ENCODE measurements at regions not wholly inside any gene's neighbourhood (a gene's known extent, or its start where the extent isn't known, plus 50 kb on each side); places are given as distances from the start of the nearest gene placed in this dataset.

GRCh38 chr3:28726840-28727239 is 378.2 kb upstream of the AZI2 start:
- no peak for DNase-seq (ENCODE audit: low read depth in 4 of 4, low spot score in 3 of 4)

- no peak for DNase-seq (ENCODE audit: low read depth in 4 of 4, low spot score in 3 of 4)
Observed at GRCh38 chr3:28727307-28727706, 378.7 kb upstream of the AZI2 start.

GRCh38 chr3:28738425-28738824 is 389.8 kb upstream of the AZI2 start:
- no peak for DNase-seq (ENCODE audit: low read depth in 4 of 4, low spot score in 3 of 4)

- DNase-seq (ENCODE audit: low read depth in 4 of 4, low spot score in 3 of 4), result no peak
Observed at GRCh38 chr3:28739647-28740046, 391.0 kb upstream of the AZI2 start.

GRCh38 chr3:28743271-28743670 is 394.6 kb upstream of the AZI2 start:
- DNase-seq (ENCODE audit: low read depth in 4 of 4, low spot score in 3 of 4), result no peak

- no peak for DNase-seq (ENCODE audit: low read depth in 4 of 4, low spot score in 3 of 4)
Observed at GRCh38 chr3:28743831-28744230, 395.2 kb upstream of the AZI2 start.

GRCh38 chr3:28745436-28745835 is 396.8 kb upstream of the AZI2 start:
- DNase-seq (ENCODE audit: low read depth in 4 of 4, low spot score in 3 of 4), result no peak

GRCh38 chr3:28745916-28746617 is 397.4 kb upstream of the AZI2 start:
- DNase-seq (ENCODE audit: low read depth in 4 of 4, low spot score in 3 of 4), result no peak

- DNase-seq (ENCODE audit: low read depth in 4 of 4, low spot score in 3 of 4), result no peak
Observed at GRCh38 chr3:28746990-28747389, 398.4 kb upstream of the AZI2 start.

GRCh38 chr3:28751864-28752263 is 403.2 kb upstream of the AZI2 start:
- DNase-seq (ENCODE audit: low read depth in 4 of 4, low spot score in 3 of 4), result no peak

- no peak for DNase-seq (ENCODE audit: low read depth in 4 of 4, low spot score in 3 of 4)
Observed at GRCh38 chr3:28752290-28752689, 403.7 kb upstream of the AZI2 start.

GRCh38 chr3:28756056-28756455 is 407.4 kb upstream of the AZI2 start:
- DNase-seq (ENCODE audit: low read depth in 4 of 4, low spot score in 3 of 4), result no peak

- DNase-seq (ENCODE audit: low read depth in 4 of 4, low spot score in 3 of 4), result no peak
Observed at GRCh38 chr3:28758115-28758514, 409.5 kb upstream of the AZI2 start.

GRCh38 chr3:28761375-28761774 is 412.8 kb upstream of the AZI2 start:
- no peak for DNase-seq (ENCODE audit: low read depth in 4 of 4, low spot score in 3 of 4)

- DNase-seq (ENCODE audit: low read depth in 4 of 4, low spot score in 3 of 4), result no peak
Observed at GRCh38 chr3:28765194-28765593, 416.6 kb upstream of the AZI2 start.

GRCh38 chr3:28768439-28768838 is 419.8 kb upstream of the AZI2 start:
- no peak for DNase-seq (ENCODE audit: low read depth in 4 of 4, low spot score in 3 of 4)

- no peak for DNase-seq (ENCODE audit: low read depth in 4 of 4, low spot score in 3 of 4)
Observed at GRCh38 chr3:28777806-28778475, 429.3 kb upstream of the AZI2 start.

- no peak for DNase-seq (ENCODE audit: low read depth in 4 of 4, low spot score in 3 of 4)
Observed at GRCh38 chr3:28780480-28780879, 431.9 kb upstream of the AZI2 start.

GRCh38 chr3:28781053-28781452 is 432.4 kb upstream of the AZI2 start:
- no peak for DNase-seq (ENCODE audit: low read depth in 4 of 4, low spot score in 3 of 4)

- DNase-seq (ENCODE audit: low read depth in 4 of 4, low spot score in 3 of 4), result no peak
Observed at GRCh38 chr3:28786446-28786845, 437.8 kb upstream of the AZI2 start.

- no peak for DNase-seq (ENCODE audit: low read depth in 4 of 4, low spot score in 3 of 4)
Observed at GRCh38 chr3:28788571-28788970, 439.9 kb upstream of the AZI2 start.

- no peak for DNase-seq (ENCODE audit: low read depth in 4 of 4, low spot score in 3 of 4)
Observed at GRCh38 chr3:28791713-28792255, 443.2 kb upstream of the AZI2 start.

Measured in left renal pelvis (tissue), 4 donors.